ENCODE measurements at regions not wholly inside any gene's neighbourhood (a gene's known extent, or its start where the extent isn't known, plus 50 kb on each side); places are given as distances from the start of the nearest gene placed in this dataset.

GRCh38 chr9:110141227-110141793 is 66.6 kb downstream of the C9orf152 start:
- TF ChIP-seq CTCF (IDR thresholded peaks at IDR 0.05) (no peak), EZH2 (IDR thresholded peaks at IDR 0.05) (no peak)
